ENCODE measurements at regions not wholly inside any gene's neighbourhood (a gene's known extent, or its start where the extent isn't known, plus 50 kb on each side); places are given as distances from the start of the nearest gene placed in this dataset.

- no peak overlapping the region for H3K27ac ChIP-seq (ENCODE audit: low read depth in 1 of 2, low read length in 2 of 2)
- 91% methylated on average over 11 of the region's 11 CpGs for WGBS
- no peak for DNase-seq (ENCODE audit: low spot score)
- TF ChIP-seq RAD21 (IDR thresholded peaks at IDR 0.05) (no peak), NR2F2 (IDR thresholded peaks at IDR 0.05) (no peak), JUND (IDR thresholded peaks at IDR 0.05) (no peak), FOXA2 (IDR thresholded peaks at IDR 0.05) (no peak), EGR1 (IDR thresholded peaks at IDR 0.05; ENCODE audit: low read depth in 2 of 2) (no peak), FOXA1 (IDR thresholded peaks at IDR 0.05) (no peak), ATF3 (IDR thresholded peaks at IDR 0.05) (no peak), RXRA (IDR thresholded peaks at IDR 0.05) (no peak), CTCF (IDR thresholded peaks at IDR 0.05; ENCODE audit: low read depth, low read length, missing input control) (no peak), MAX (IDR thresholded peaks at IDR 0.05) (no peak), HNF4A (conservative IDR thresholded peaks at IDR 0.05) (no peak), TAF1 (conservative IDR thresholded peaks at IDR 0.05) (no peak)
- no peaks in the 10 kb centered on the region for H3K9me3 ChIP-seq (ENCODE audit: control insufficient read depth in 4 of 4, low read length in 3 of 4)
- no peaks in the 10 kb centered on the region for H3K27me3 ChIP-seq (ENCODE audit: control insufficient read depth in 4 of 4, insufficient read depth in 4 of 4, low read length in 3 of 4)
- H3K4me3 ChIP-seq (ENCODE audit: low read depth in 1 of 3, low read length in 3 of 3), result no peak overlapping the region
- no peaks in the 10 kb centered on the region for H3K4me1 ChIP-seq (ENCODE audit: control insufficient read depth in 4 of 4, insufficient read depth in 4 of 4, low read length in 3 of 4)
- no peak overlapping the region for H3K9ac ChIP-seq (ENCODE audit: low read depth in 1 of 2, low read length in 2 of 2)
- no peaks in the 10 kb centered on the region for H3K36me3 ChIP-seq (ENCODE audit: control insufficient read depth in 4 of 4, insufficient read depth in 3 of 4, low read depth in 1 of 4, low read length in 3 of 4)
These were observed 297.5 kb downstream of the CGGBP1 start for GRCh38 chr3:87761341-87761740.

- Histone ChIP-seq H3K27ac (ENCODE audit: low read depth in 1 of 2, low read length in 2 of 2) (no peak overlapping the region), H3K9me3 (ENCODE audit: control insufficient read depth in 4 of 4, low read length in 3 of 4) (peaks cover 0 to 5% (median under 1%) of the 10 kb centered on the region in 4 donors), H3K36me3 (ENCODE audit: control insufficient read depth in 4 of 4, insufficient read depth in 3 of 4, low read depth in 1 of 4, low read length in 3 of 4) (no peaks in the 10 kb centered on the region), H3K4me3 (ENCODE audit: low read depth in 1 of 3, low read length in 3 of 3) (no peak overlapping the region), H3K9ac (ENCODE audit: low read depth in 1 of 2, low read length in 2 of 2) (no peak overlapping the region), H3K27me3 (ENCODE audit: control insufficient read depth in 4 of 4, insufficient read depth in 4 of 4, low read length in 3 of 4) (no peaks in the 10 kb centered on the region), H3K4me1 (ENCODE audit: control insufficient read depth in 4 of 4, insufficient read depth in 4 of 4, low read length in 3 of 4) (no peaks in the 10 kb centered on the region)
- 52% methylated on average over 1 of the region's 1 CpG for WGBS
- TF ChIP-seq RXRA (IDR thresholded peaks at IDR 0.05) (no peak), SP1 (IDR thresholded peaks at IDR 0.05) (no peak), HNF4A (conservative IDR thresholded peaks at IDR 0.05) (no peak), TAF1 (conservative IDR thresholded peaks at IDR 0.05) (no peak), JUND (IDR thresholded peaks at IDR 0.05) (no peak), REST (IDR thresholded peaks at IDR 0.05) (no peak), MAX (IDR thresholded peaks at IDR 0.05) (no peak), FOXA2 (IDR thresholded peaks at IDR 0.05) (no peak), FOXA1 (IDR thresholded peaks at IDR 0.05) (no peak), GABPA (IDR thresholded peaks at IDR 0.05 in 1 of 2, conservative IDR thresholded peaks at IDR 0.05 in 1 of 2) (no peak), EGR1 (IDR thresholded peaks at IDR 0.05; ENCODE audit: low read depth in 2 of 2) (no peak), HNF4G (IDR thresholded peaks at IDR 0.05) (no peak), RAD21 (IDR thresholded peaks at IDR 0.05) (no peak), YY1 (IDR thresholded peaks at IDR 0.05) (no peak), CTCF (IDR thresholded peaks at IDR 0.05; ENCODE audit: low read depth, low read length, missing input control) (no peak)
- no peak for DNase-seq (ENCODE audit: low spot score)
These were observed 302.2 kb downstream of the CGGBP1 start for GRCh38 chr3:87756616-87757015.

Data from liver (tissue), 8 donors.